Neural cell (in vitro differentiated cells): ENCODE measurements at regions not wholly inside any gene's neighbourhood (a gene's known extent, or its start where the extent isn't known, plus 50 kb on each side); places are given as distances from the start of the nearest gene placed in this dataset.

Experiments
- H2AFZ ChIP-seq: fragments of 200-600, 300-800 bp; sonication (generic), shearing (Covaris generic); 2 replicates; pipeline ENCODE4 v1.6.0; 2014; ENCODE audit warnings: low read depth, mild to moderate bottlenecking, antibody characterized with exemption, low read length, moderate library complexity
- H3F3A ChIP-seq: fragments of 200-600 bp; shearing (Covaris generic); 2 replicates; pipeline ENCODE4 v1.6.1; 2016; ENCODE audit warnings: mild to moderate bottlenecking, moderate library complexity, mixed read lengths, antibody characterized with exemption, low read length; ENCODE audit not compliant: insufficient read depth, poor library complexity, severe bottlenecking
- H3K27ac ChIP-seq: fragments of 200-600, 300-800 bp; sonication (generic), shearing (Covaris generic); 2 replicates; pipeline ENCODE4 v1.5.1; 2014; ENCODE audit warnings: mild to moderate bottlenecking, low read length, moderate library complexity
- H3K27me3 ChIP-seq: fragments of 300-800, 200-600 bp; sonication (generic), shearing (Covaris generic); 2 replicates; pipeline ENCODE4 v1.6.0; 2014; ENCODE audit warnings: mild to moderate bottlenecking, low read depth, low read length, moderate library complexity; ENCODE audit not compliant: insufficient read depth
- H3K36me3 ChIP-seq: fragments of 300-800, 200-600 bp; sonication (generic), shearing (Covaris generic); 2 replicates; pipeline ENCODE4 v1.5.1; 2014; ENCODE audit warnings: mild to moderate bottlenecking, antibody characterized with exemption, low read length, moderate library complexity; ENCODE audit not compliant: insufficient read depth
- H3K4me2 ChIP-seq: fragments of 300-800, 200-600 bp; sonication (generic), shearing (Covaris generic); 2 replicates; pipeline ENCODE4 v1.6.0; 2014; ENCODE audit warnings: mild to moderate bottlenecking, low read length
- H3K4me3 ChIP-seq: fragments of 300-800, 200-600 bp; sonication (generic), shearing (Covaris generic); 2 replicates; pipeline ENCODE4 v1.5.1; 2014; ENCODE audit warnings: mild to moderate bottlenecking, low read length, moderate library complexity
- H3K79me2 ChIP-seq: fragments of 200-600 bp; shearing (Covaris generic); replicated peaks from 2 replicates; pipeline ENCODE4 v1.6.0; 2014; ENCODE audit warnings: mild to moderate bottlenecking, low read length, moderate library complexity; ENCODE audit not compliant: insufficient read depth
- H3K9ac ChIP-seq: fragments of 300-800, 200-600 bp; sonication (generic), shearing (Covaris generic); 2 replicates; pipeline ENCODE4 v1.6.1; 2016; ENCODE audit warnings: mild to moderate bottlenecking, low read length, mixed read lengths
- H3K9me2 ChIP-seq: fragments of 200-600 bp; shearing (Covaris generic); 2 replicates; pipeline ENCODE4 v1.6.1; 2016; ENCODE audit warnings: mild to moderate bottlenecking, low read length, mixed read lengths; ENCODE audit not compliant: insufficient read depth
- H3K9me3 ChIP-seq: fragments of 200-600, 300-800 bp; sonication (generic), shearing (Covaris generic); 2 replicates; pipeline ENCODE4 v1.6.1; 2016; ENCODE audit warnings: mild to moderate bottlenecking, mixed run types, low read length, moderate library complexity, mixed read lengths
- H4K20me1 ChIP-seq: fragments of 200-600 bp; shearing (Covaris generic); 2 replicates; pipeline ENCODE4 v1.6.1; 2016; ENCODE audit warnings: mild to moderate bottlenecking, mixed run types; ENCODE audit not compliant: insufficient read depth
- EP300 ChIP-seq: fragments of 450-650 bp; conservative IDR thresholded peaks from 2 replicates; pipeline ENCODE4 v1.6.1; 2014; ENCODE audit warnings: antibody characterized with exemption, mild to moderate bottlenecking, moderate library complexity; ENCODE audit not compliant: poor library complexity, severe bottlenecking
- EZH2 ChIP-seq: fragments of 200-600, 300-800 bp; shearing (Covaris generic), sonication (generic); IDR thresholded peaks from 2 replicates; pipeline ENCODE4 v1.6.1; 2014; ENCODE audit warnings: antibody characterized with exemption, low read length, borderline replicate concordance, mild to moderate bottlenecking; ENCODE audit not compliant: insufficient read depth, poor library complexity, severe bottlenecking
- MXI1 ChIP-seq: fragments of 450-650 bp; conservative IDR thresholded peaks from 2 replicates; pipeline ENCODE4 v1.6.1; 2014; ENCODE audit warnings: antibody characterized with exemption, mild to moderate bottlenecking; ENCODE audit not compliant: poor library complexity, severe bottlenecking
- POLR2AphosphoS5 ChIP-seq: IDR thresholded peaks from 2 replicates; pipeline ENCODE4 v1.6.1; 2012
- RAD21 ChIP-seq: fragments of 450-650 bp; conservative IDR thresholded peaks from 2 replicates; pipeline ENCODE4 v1.6.1; 2014; ENCODE audit warnings: antibody characterized with exemption, mild to moderate bottlenecking, moderate library complexity
- REST ChIP-seq: IDR thresholded peaks from 2 replicates; pipeline ENCODE4 v1.6.1; 2012; ENCODE audit warnings: borderline replicate concordance
- SMC3 ChIP-seq: fragments of 450-650 bp; conservative IDR thresholded peaks from 2 replicates; pipeline ENCODE4 v1.6.1; 2014; ENCODE audit warnings: antibody characterized with exemption, mild to moderate bottlenecking, moderate library complexity; ENCODE audit not compliant: poor library complexity
- TAF1 ChIP-seq: IDR thresholded peaks from 2 replicates; pipeline ENCODE4 v1.6.1; 2012; ENCODE audit warnings: low read depth

- Histone ChIP-seq H3K9ac (no peak overlapping the region), H3K79me2 (no peaks in the 10 kb centered on the region), H4K20me1 (no peaks in the 10 kb centered on the region), H3K4me2 (no peak overlapping the region), H3K9me3 (no peaks in the 10 kb centered on the region), H3K4me3 (no peak overlapping the region), H3F3A (no peaks in the 10 kb centered on the region), H3K36me3 (no peaks in the 10 kb centered on the region), H3K27ac (no peak overlapping the region), H3K9me2 (no peaks in the 10 kb centered on the region), H3K27me3 (no peaks in the 10 kb centered on the region), H2AFZ (no peak overlapping the region)
- TF ChIP-seq POLR2AphosphoS5 (peak; percentile 48), EP300 (peak; percentile 54), EZH2 (no peak)
These were observed 910.8 kb upstream of the MIR17HG start for GRCh38 chr13:90436697-90437096.

DNA sequence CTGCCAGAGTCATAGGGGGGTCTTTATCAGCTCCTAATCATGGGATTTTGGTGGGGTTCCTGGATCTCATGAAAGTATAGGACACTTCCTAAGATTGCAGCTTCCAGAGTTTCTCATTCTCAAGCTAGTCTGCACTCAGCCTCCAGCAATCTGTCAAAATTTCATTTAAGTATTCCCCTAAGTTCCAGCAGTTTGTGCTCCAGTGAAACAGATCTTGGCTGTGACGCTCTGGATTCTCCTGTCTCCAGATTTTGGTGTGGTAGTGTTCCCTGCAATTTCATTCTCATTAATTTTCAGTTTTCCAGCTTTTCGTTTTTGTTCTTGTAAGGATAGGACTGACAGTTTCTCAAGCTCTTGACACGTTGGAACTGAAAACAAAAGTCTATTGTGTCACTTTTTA is 908.9 kb upstream of the MIR17HG start:
- no peaks in the 10 kb centered on the region for H3K79me2 ChIP-seq
- H4K20me1 ChIP-seq = no peaks in the 10 kb centered on the region
- H3K9me2 ChIP-seq = no peaks in the 10 kb centered on the region
- TF ChIP-seq RAD21 (no peak), MXI1 (no peak), SMC3 (no peak)
- H3F3A ChIP-seq = no peaks in the 10 kb centered on the region
- H3K9me3 ChIP-seq = no peaks in the 10 kb centered on the region
- no peak overlapping the region for H3K27ac ChIP-seq
- H3K4me2 ChIP-seq = no peak overlapping the region
- no peak overlapping the region for H3K4me3 ChIP-seq
- no peak overlapping the region for H3K9ac ChIP-seq
- H3K27me3 ChIP-seq = no peaks in the 10 kb centered on the region
- no peaks in the 10 kb centered on the region for H3K36me3 ChIP-seq
- H2AFZ ChIP-seq = no peak overlapping the region

DNA sequence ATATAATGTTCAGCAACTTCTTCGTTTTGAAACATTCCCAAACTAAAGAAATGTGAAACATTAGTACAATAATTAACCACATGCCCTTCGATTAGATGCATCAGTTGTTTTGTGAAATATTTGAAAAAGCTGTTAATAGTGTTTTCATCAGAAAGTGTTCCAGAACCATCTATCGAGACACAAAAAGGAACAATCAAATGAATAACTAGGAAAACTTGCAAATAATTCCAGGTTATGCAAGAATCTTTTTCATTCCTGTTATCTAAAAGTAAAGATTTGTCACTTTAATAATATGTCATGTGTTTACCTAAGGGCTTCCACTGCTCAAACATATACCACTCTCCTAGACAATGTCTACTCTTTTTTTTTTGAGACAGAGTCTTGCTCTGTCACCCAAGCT is 904.2 kb upstream of the MIR17HG start:
- H3K4me2 ChIP-seq = no peak overlapping the region
- H3K79me2 ChIP-seq = no peaks in the 10 kb centered on the region
- H3K9me3 ChIP-seq = no peaks in the 10 kb centered on the region
- H3K9ac ChIP-seq = no peak overlapping the region
- H3K9me2 ChIP-seq = no peaks in the 10 kb centered on the region
- H3K36me3 ChIP-seq = no peaks in the 10 kb centered on the region
- no peak overlapping the region for H3K27ac ChIP-seq
- no peak overlapping the region for H3K4me3 ChIP-seq
- H2AFZ ChIP-seq = no peak overlapping the region
- no peaks in the 10 kb centered on the region for H3F3A ChIP-seq
- TF ChIP-seq TAF1 (no peak), REST (no peak), MXI1 (no peak), RAD21 (no peak)
- H4K20me1 ChIP-seq = no peaks in the 10 kb centered on the region
- H3K27me3 ChIP-seq = no peaks in the 10 kb centered on the region
